HG03442 (cell line): ENCODE measurements at regions not wholly inside any gene's neighbourhood (a gene's known extent, or its start where the extent isn't known, plus 50 kb on each side); places are given as distances from the start of the nearest gene placed in this dataset.

ENCODE experiments used
- ATAC-seq: cut with Tn5 transposase; IDR thresholded peaks from one replicate; pipeline ENCODE4 v1.9.1; 2021; ENCODE audit warnings: mild to moderate bottlenecking, moderate library complexity; ENCODE audit not compliant: unreplicated experiment

GRCh38 chr2:230640540-230641011, 72.1 kb upstream of the CAB39 start:
- no peak for ATAC-seq

GRCh38 chr2:230642966-230643365, 69.7 kb upstream of the CAB39 start:
- no peak for ATAC-seq

- ATAC-seq, result peak; percentile 57
Measured at GRCh38 chr2:230643576-230644291, 68.9 kb upstream of the CAB39 start.

- ATAC-seq, result no peak
Measured at GRCh38 chr2:230644356-230644935, 68.2 kb upstream of the CAB39 start.

GRCh38 chr2:230648356-230648755, 64.3 kb upstream of the CAB39 start:
- no peak for ATAC-seq

GRCh38 chr2:230650585-230651137, 62.0 kb upstream of the CAB39 start:
- ATAC-seq, result peak; percentile 66

GRCh38 chr2:230654057-230654456, 58.6 kb upstream of the CAB39 start:
- ATAC-seq, result no peak

- ATAC-seq, result no peak
Measured at GRCh38 chr2:230657462-230657861, 55.2 kb upstream of the CAB39 start.

GRCh38 chr2:230657906-230658305, 54.7 kb upstream of the CAB39 start:
- ATAC-seq, result no peak

GRCh38 chr2:230658577-230658876, 54.1 kb upstream of the CAB39 start:
- no peak for ATAC-seq

GRCh38 chr2:230658877-230659652, 53.6 kb upstream of the CAB39 start:
- ATAC-seq, result peak; percentile 55

- ATAC-seq, result no peak
Measured at GRCh38 chr2:230660294-230661060, 52.2 kb upstream of the CAB39 start.

GRCh38 chr2:230661072-230661957, 51.3 kb upstream of the CAB39 start:
- ATAC-seq, result peak; percentile 22
